SH-SY5Y (cell line): ENCODE measurements at regions not wholly inside any gene's neighbourhood (a gene's known extent, or its start where the extent isn't known, plus 50 kb on each side); places are given as distances from the start of the nearest gene placed in this dataset.

ENCODE experiments used
- GATA2 ChIP-seq: IDR thresholded peaks from 2 replicates; pipeline ENCODE4 v1.6.1; 2011; ENCODE audit warnings: mild to moderate bottlenecking, low read depth, low read length
- GATA3 ChIP-seq: IDR thresholded peaks from 2 replicates; pipeline ENCODE4 v1.6.1; 2011; ENCODE audit warnings: low read depth, mild to moderate bottlenecking, low read length, moderate library complexity

- no peak for TF ChIP-seq GATA3
- no peak for TF ChIP-seq GATA2
Measured at GRCh38 chr2:128625963-128626759, 307.5 kb upstream of the HS6ST1 start.
